ENCODE measurements at regions not wholly inside any gene's neighbourhood (a gene's known extent, or its start where the extent isn't known, plus 50 kb on each side); places are given as distances from the start of the nearest gene placed in this dataset.

DNA sequence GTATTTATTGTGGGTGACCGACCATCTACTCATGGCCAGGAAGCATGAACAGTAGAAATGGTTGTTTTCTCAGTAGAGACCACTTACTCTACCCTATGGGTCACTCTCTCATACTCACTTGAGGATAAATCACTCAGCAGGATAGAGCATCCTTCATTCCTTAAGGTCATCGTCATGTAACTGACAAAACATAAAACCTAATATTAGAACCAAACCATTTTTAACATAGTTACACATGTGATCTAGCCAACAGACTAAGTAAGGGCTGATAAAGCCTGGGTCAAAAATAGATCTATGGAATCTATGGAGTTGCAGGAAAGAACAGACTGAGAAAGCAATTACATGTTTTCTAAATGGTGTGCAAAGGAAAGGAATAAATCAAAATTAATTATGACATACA, 769.1 kb downstream of the NTRK3 start:
- no peak for TF ChIP-seq REST (IDR thresholded peaks at IDR 0.05; ENCODE audit: insufficient replicate concordance, low read depth)
- TF ChIP-seq, protein P1, sequence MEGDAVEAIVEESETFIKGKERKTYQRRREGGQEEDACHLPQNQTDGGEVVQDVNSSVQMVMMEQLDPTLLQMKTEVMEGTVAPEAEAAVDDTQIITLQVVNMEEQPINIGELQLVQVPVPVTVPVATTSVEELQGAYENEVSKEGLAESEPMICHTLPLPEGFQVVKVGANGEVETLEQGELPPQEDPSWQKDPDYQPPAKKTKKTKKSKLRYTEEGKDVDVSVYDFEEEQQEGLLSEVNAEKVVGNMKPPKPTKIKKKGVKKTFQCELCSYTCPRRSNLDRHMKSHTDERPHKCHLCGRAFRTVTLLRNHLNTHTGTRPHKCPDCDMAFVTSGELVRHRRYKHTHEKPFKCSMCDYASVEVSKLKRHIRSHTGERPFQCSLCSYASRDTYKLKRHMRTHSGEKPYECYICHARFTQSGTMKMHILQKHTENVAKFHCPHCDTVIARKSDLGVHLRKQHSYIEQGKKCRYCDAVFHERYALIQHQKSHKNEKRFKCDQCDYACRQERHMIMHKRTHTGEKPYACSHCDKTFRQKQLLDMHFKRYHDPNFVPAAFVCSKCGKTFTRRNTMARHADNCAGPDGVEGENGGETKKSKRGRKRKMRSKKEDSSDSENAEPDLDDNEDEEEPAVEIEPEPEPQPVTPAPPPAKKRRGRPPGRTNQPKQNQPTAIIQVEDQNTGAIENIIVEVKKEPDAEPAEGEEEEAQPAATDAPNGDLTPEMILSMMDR (IDR thresholded peaks at IDR 0.05; ENCODE audit: insufficient read depth, low read length): no peak
- no peak for TF ChIP-seq GABPA (IDR thresholded peaks at IDR 0.05; ENCODE audit: low read depth)

All from HL-60 (cell line).